ENCODE measurements at regions not wholly inside any gene's neighbourhood (a gene's known extent, or its start where the extent isn't known, plus 50 kb on each side); places are given as distances from the start of the nearest gene placed in this dataset.

GRCh38 chr4:63787326-63787725 lies 621.9 kb downstream of the TECRL start:
- H3K27ac ChIP-seq (ENCODE audit: low read length): no peak overlapping the region
- H3K36me3 ChIP-seq (replicated peaks; ENCODE audit: insufficient read depth, low read length): no peaks in the 10 kb centered on the region
- H3K9ac ChIP-seq (ENCODE audit: low read length): no peak overlapping the region
- H3K4me3 ChIP-seq (ENCODE audit: low read length): no peak overlapping the region
- H3K9me3 ChIP-seq (replicated peaks; ENCODE audit: insufficient read depth, low read length): no peaks in the 10 kb centered on the region
- no peak overlapping the region for H2AFZ ChIP-seq (ENCODE audit: low read length)
- H3K4me1 ChIP-seq (ENCODE audit: low read length): no peaks in the 10 kb centered on the region
- no peaks in the 10 kb centered on the region for H3F3A ChIP-seq (ENCODE audit: insufficient read depth, low read length)
- no peaks in the 10 kb centered on the region for H3K27me3 ChIP-seq (replicated peaks; ENCODE audit: insufficient read depth, low read length)
- no peak for TF ChIP-seq EZH2 (optimal IDR thresholded peaks at IDR 0.05; ENCODE audit: low read depth, low read length)
- TF ChIP-seq CTCF (IDR thresholded peaks at IDR 0.05; ENCODE audit: low read length): no peak
- no peak for TF ChIP-seq EZH2phosphoT487 (IDR thresholded peaks at IDR 0.05; ENCODE audit: low read length)
- H4K20me1 ChIP-seq (ENCODE audit: insufficient read depth, low read length): no peaks in the 10 kb centered on the region
- H3K79me2 ChIP-seq (ENCODE audit: low read length): no peaks in the 10 kb centered on the region
- no peak overlapping the region for H3K4me2 ChIP-seq (ENCODE audit: low read depth, low read length)
- no peaks in the 10 kb centered on the region for H3K9me2 ChIP-seq (replicated peaks; ENCODE audit: insufficient read depth, low read length)
- no peak for DNase-seq

- Histone ChIP-seq H3K9ac (ENCODE audit: low read length) (no peak overlapping the region), H3F3A (ENCODE audit: insufficient read depth, low read length) (no peaks in the 10 kb centered on the region), H4K20me1 (ENCODE audit: insufficient read depth, low read length) (no peaks in the 10 kb centered on the region), H3K27me3 (replicated peaks; ENCODE audit: insufficient read depth, low read length) (no peaks in the 10 kb centered on the region), H3K9me2 (replicated peaks; ENCODE audit: insufficient read depth, low read length) (no peaks in the 10 kb centered on the region), H3K4me2 (ENCODE audit: low read depth, low read length) (no peak overlapping the region), H3K9me3 (replicated peaks; ENCODE audit: insufficient read depth, low read length) (no peaks in the 10 kb centered on the region), H2AFZ (ENCODE audit: low read length) (no peak overlapping the region), H3K4me3 (ENCODE audit: low read length) (no peak overlapping the region), H3K36me3 (replicated peaks; ENCODE audit: insufficient read depth, low read length) (no peaks in the 10 kb centered on the region), H3K79me2 (ENCODE audit: low read length) (no peaks in the 10 kb centered on the region), H3K4me1 (ENCODE audit: low read length) (no peaks in the 10 kb centered on the region), H3K27ac (ENCODE audit: low read length) (no peak overlapping the region)
- no peak for TF ChIP-seq CTCF (IDR thresholded peaks at IDR 0.05; ENCODE audit: low read length)
- TF ChIP-seq EZH2 (optimal IDR thresholded peaks at IDR 0.05; ENCODE audit: low read depth, low read length): no peak
- TF ChIP-seq EZH2phosphoT487 (IDR thresholded peaks at IDR 0.05; ENCODE audit: low read length): no peak
- DNase-seq: no peak
Measured at GRCh38 chr4:63786171-63786570, 623.1 kb downstream of the TECRL start.

- Histone ChIP-seq H3K4me3 (ENCODE audit: low read length) (no peak overlapping the region), H3K27me3 (replicated peaks; ENCODE audit: insufficient read depth, low read length) (no peaks in the 10 kb centered on the region), H2AFZ (ENCODE audit: low read length) (no peak overlapping the region), H4K20me1 (ENCODE audit: insufficient read depth, low read length) (no peaks in the 10 kb centered on the region), H3K79me2 (ENCODE audit: low read length) (no peaks in the 10 kb centered on the region), H3F3A (ENCODE audit: insufficient read depth, low read length) (no peaks in the 10 kb centered on the region), H3K27ac (ENCODE audit: low read length) (no peak overlapping the region), H3K36me3 (replicated peaks; ENCODE audit: insufficient read depth, low read length) (no peaks in the 10 kb centered on the region), H3K4me1 (ENCODE audit: low read length) (no peaks in the 10 kb centered on the region), H3K9me2 (replicated peaks; ENCODE audit: insufficient read depth, low read length) (no peaks in the 10 kb centered on the region), H3K9ac (ENCODE audit: low read length) (no peak overlapping the region), H3K9me3 (replicated peaks; ENCODE audit: insufficient read depth, low read length) (no peaks in the 10 kb centered on the region), H3K4me2 (ENCODE audit: low read depth, low read length) (no peak overlapping the region)
- TF ChIP-seq EZH2phosphoT487 (IDR thresholded peaks at IDR 0.05; ENCODE audit: low read length): no peak
- no peak for TF ChIP-seq CTCF (IDR thresholded peaks at IDR 0.05; ENCODE audit: low read length)
- TF ChIP-seq EZH2 (optimal IDR thresholded peaks at IDR 0.05; ENCODE audit: low read depth, low read length): no peak
- DNase-seq: no peak
Measured at GRCh38 chr4:63784822-63785221, 624.4 kb downstream of the TECRL start.
